GM19455 (cell line): ENCODE measurements at regions not wholly inside any gene's neighbourhood (a gene's known extent, or its start where the extent isn't known, plus 50 kb on each side); places are given as distances from the start of the nearest gene placed in this dataset.

Experiments
- ATAC-seq: cut with Tn5 transposase; IDR thresholded peaks from one replicate; pipeline ENCODE4 v1.9.1; 2021; ENCODE audit not compliant: unreplicated experiment

GRCh38 chr3:57009802-57010201 is 50.7 kb upstream of the SPATA12 start:
- no peak for ATAC-seq

DNA sequence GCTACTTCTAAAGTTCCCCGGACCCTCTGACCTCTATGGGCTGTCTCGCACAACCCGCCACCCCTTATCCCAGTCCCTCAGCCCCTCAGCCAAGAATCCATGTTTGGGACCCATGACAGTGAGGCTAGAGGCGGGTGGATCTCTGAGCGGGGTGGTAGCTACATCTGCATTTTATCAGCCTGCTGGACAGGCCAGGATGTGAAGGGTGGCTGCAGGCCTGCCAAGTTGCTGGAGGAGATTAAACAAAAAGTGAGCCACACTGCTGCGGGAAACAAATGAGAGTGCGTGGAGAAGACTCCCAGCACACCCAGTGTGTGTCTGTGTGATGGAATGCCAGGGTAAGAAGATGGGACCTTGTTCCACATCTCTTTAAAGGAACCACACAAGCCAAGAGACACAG is 51.1 kb upstream of the SPATA12 start:
- ATAC-seq = no peak

- ATAC-seq = no peak
Observed at GRCh38 chr3:57007521-57008460, 52.7 kb upstream of the SPATA12 start.

DNA sequence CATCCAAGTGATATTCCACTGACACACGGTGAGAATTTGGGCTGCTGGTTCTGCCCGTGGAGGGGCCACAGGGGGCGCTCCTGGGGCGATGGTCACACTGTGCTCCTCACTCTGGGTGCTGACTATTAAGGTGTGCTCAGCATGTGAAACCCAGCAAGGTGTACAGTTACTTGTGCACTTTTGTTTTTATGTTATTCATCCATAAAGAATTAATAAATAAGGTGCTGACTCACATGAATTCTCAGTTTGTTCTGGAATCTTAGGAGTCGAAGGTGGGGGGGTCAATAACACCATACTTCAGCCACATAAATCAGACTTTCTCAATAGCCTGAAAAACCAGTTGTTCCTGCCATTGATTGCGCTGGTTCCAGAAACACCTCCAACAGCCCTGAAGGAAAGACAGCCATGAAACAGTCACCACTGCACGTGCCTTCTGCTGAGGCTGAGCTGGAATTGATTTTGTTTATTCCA is 53.5 kb upstream of the SPATA12 start:
- no peak for ATAC-seq

- no peak for ATAC-seq
Observed at GRCh38 chr3:57006179-57006657, 54.2 kb upstream of the SPATA12 start.

- no peak for ATAC-seq
Observed at GRCh38 chr3:57004229-57004628, 56.2 kb upstream of the SPATA12 start.

GRCh38 chr3:57003676-57004075 is 56.8 kb upstream of the SPATA12 start:
- ATAC-seq = no peak

GRCh38 chr3:57001356-57001755 is 59.1 kb upstream of the SPATA12 start:
- ATAC-seq = no peak

DNA sequence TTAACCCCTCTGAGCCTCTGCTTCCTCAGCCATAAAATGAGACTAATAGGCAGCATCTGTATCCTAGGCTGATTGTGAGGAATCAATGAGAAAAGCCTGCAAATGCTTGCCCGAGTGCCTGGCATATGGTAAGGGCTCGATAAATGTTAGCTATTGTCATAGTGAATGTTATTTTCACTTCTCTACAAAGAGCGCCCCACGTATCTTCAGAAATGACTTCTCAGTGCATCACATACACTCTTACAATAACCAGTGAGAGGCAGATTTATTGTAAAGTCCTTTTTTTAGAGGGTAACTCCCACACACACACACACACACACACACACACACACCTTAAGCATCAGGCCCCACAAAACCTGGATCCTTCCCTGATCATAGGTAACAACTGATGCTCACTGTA is 60.5 kb upstream of the SPATA12 start:
- no peak for ATAC-seq

- no peak for ATAC-seq
Observed at GRCh38 chr3:56999547-56999946, 60.9 kb upstream of the SPATA12 start.

GRCh38 chr3:56998076-56998529 is 62.4 kb upstream of the SPATA12 start:
- ATAC-seq = no peak

GRCh38 chr3:56997675-56998074 is 62.8 kb upstream of the SPATA12 start:
- no peak for ATAC-seq

- ATAC-seq = no peak
Observed at GRCh38 chr3:56997041-56997440, 63.4 kb upstream of the SPATA12 start.

- ATAC-seq = no peak
Observed at GRCh38 chr3:56994391-56994790, 66.1 kb upstream of the SPATA12 start.

DNA sequence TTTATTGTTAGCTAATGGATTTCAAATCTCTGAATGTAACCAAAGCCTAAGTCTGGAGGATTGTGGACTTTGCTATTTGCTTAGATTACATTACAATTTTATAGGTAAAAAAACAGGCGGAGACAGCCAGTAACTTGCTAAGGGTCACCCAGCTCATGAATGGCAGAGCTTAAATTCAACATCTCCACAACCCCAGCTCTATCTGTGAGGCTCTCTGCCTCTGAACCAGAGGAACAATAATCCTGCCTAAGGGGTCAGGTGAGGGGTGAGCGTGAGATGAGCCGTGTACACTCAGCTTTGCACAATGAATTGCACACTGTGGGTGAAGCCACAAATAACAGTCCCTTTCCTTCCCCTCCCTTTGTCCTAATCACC is 69.8 kb upstream of the SPATA12 start:
- ATAC-seq = no peak

DNA sequence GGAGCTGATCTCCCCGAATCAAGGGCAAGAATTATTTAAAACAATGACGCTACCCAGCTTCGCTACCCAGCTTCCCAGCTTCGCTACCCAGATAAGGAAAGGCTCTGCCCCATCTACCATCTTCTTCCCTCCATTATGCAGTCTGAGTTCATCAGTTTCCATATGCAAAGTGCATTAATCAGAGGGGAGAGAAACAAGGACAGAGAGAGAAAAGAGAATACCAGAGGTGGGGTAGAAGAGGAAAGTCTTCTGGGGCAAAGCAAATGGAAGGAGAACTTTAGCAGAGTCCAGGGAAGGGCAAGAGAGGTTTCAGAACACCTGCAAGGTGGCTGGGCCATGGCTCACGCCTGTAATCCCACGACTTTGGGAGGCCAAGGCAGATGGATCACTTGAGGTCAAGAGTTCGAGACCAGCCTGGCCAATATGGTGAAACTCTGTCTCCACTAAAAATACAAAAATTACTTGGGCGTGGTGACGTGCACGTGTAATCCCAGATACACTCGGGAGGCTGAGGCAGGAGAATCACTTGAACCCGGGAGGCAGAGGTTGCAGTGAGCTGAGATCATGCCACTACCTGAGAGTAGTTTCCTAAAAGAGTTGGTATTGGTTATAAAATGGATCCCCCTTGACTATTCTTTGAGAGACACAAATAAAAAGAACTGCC is 70.4 kb upstream of the SPATA12 start:
- ATAC-seq = no peak

GRCh38 chr3:56989169-56989976 is 71.1 kb upstream of the SPATA12 start:
- ATAC-seq = no peak

GRCh38 chr3:56988458-56989168 is 71.9 kb upstream of the SPATA12 start:
- no peak for ATAC-seq

DNA sequence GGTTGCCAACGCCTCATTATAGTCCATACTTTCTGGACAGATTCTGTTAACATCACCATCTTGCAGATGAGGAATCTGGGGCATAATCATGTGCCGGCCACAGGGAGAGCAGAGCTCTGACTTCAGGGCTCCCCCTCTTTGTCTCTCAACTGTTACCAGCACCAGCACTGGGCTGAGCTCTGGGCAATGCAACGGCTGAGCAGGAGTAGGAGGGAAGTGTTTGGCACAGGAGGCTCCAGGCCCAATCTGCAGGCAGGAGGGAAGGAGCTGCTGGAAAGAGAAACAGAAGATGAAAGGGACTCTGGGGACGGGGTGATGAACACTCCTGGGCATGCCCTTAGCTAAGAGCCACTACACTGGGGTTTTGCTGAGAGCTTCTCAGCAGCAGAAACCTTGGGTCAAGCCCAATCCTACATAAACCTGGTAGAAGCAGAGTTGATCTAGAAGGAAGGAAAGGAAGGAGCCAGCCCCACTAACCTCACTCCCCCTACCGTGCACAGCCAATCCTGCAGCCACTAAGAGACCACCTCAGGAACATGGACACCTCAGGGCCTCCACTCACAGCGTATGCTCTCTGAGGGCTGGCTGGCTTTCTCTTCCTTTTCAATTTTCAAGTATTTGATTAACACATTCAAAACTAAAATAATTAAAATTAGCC is 73.1 kb upstream of the SPATA12 start:
- no peak for ATAC-seq

- ATAC-seq = no peak
Observed at GRCh38 chr3:56986347-56986746, 74.1 kb upstream of the SPATA12 start.
